Activated T-cell treated with anti-CD3 and anti-CD28 coated beads for 4 hours (primary cell): ENCODE measurements at regions not wholly inside any gene's neighbourhood (a gene's known extent, or its start where the extent isn't known, plus 50 kb on each side); places are given as distances from the start of the nearest gene placed in this dataset.

Experiments
- DNase-seq: peaks from one replicate; pipeline ENCODE4 v3.0.0-alpha.2; 2020

DNA sequence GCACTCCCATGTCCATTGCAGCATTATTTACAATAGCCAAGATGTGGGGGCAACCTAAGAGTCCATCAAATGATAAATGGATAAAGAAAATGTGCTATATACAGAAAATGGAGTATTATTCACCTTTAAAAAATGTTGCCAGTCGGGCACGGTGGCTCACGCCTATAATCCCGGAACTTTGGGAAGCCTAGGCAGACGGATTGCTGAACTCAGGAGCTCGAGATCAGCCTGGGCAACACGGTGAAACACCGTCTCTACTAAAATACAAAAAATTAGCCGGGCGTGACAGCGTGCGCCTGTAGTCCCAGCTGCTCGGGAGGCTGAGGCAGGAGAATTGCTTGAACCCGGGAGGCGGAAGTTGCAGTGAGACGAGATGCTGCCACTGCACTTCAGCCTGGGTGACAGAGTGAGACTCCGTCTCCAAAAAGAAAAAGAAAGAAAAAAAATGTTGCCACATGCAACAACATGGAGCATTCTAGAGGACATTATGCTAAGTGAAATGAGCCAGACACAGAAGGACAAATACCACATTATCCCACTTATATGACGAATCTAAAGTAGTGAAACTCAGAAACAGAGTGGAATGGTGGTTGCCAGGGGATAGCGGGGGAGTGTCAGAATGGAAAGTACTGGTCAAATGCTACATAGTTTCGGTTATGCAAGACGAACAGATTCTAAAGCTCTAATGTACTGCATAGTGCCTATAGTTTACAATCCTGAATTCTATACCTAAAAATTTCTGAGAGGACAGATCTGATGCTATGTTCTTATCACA is 1385.6 kb upstream of the TMEFF2 start:
- DNase-seq, result no peak

DNA sequence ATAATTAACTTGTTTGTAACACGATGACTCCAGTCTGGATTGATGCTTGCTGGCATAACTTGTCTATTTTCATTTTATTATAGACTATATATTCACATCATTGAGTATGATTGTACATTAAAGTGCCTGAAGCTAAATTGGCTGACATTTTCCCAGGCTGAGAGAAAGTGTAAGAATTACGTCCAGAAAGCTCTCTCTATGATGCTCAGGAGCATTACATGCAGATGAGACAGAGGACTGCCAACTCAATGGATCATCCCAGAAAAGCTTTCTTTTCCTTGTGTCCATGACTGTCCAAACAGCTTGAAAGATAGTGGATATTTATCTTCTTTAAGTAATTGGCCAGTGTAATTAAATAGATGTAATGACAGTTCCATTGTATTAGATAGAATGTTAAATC is 1372.2 kb upstream of the TMEFF2 start:
- no peak for DNase-seq

DNA sequence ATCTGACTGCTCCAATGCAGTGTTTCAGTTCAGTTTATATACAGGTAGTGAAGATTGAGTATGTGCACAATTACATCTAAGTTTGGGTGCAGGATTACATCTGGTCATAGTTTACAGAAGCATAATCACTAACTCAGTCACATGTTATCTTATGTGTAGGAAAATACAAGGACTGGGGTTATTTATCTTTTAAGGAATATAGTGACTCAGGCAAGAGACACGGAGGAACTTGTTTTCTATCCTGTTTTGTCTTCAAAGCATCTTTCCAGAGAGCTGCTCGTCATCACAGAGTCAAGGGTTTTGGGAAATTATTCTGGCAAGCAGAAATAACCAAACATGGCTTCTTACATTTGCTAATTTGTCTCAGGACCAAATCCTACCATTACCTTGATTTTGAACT is 1371.5 kb upstream of the TMEFF2 start:
- no peak for DNase-seq

DNA sequence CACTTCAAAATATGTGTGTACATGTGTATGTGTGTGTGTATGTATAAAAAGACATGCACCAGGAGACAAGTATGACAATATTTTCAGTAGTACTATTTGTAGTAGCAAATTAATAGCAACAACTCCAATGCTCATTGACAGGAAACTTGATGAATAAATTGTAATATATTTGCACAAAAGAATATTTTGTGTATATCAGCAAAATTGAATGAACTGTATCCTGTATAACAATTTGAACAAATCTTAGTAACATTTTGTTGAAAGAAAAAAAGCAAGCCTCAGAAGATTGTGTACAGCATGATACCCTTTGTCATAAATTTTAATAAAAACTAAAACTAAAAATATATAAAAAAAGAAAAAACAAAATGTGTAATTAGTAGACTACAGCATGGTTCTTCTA is 1367.3 kb upstream of the TMEFF2 start:
- no peak for DNase-seq

DNA sequence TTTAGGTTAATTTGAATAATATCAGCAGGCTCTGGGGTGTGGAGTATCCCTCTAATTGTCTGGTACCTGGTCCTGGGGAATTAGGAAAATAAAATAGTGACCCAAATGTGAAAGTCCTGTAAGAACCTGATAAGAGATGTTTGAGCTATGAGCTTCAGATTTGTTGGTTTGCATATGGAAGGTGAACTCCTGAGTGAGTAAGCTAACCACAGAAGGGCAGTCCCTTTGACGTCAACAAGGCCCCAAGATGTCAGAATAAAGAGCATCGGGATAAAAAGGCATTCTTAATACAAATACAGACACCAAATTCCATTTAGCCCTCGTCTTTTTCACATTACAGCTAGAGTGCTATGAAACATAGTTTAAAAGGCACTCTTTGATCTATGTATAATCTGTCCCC is 1366.3 kb upstream of the TMEFF2 start:
- DNase-seq, result no peak

DNA sequence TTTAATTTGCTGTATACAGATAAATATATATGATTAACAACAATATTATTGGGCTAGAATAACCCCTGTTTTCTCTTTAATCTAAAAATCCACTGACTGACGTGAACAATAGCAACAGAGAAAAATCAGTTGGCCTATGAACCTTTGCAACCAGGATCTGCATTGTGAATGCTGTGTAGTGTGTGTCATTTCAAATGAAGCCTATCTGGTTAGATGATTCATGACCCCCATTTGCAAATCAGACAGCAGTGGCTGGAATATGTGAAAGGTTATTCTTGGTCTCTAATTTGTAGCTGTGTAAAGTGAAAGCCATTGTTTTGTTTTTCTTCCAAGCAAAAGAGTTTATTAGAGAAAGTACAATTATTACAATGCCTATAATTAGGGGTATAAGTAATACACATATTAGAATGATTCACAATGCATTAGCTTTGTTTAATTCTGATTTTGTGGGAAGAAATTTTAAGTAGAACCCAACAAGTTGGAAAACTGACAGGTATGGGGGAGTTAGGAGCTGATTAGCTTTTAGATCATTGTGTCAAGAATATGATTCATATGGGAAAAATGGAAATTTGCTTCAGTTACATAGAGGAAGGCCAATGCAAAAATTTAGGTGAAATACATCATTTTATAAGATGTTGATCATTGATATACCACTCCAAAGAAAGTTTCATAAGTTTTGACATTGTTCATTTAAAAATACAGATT is 1362.2 kb upstream of the TMEFF2 start:
- DNase-seq, result no peak

DNA sequence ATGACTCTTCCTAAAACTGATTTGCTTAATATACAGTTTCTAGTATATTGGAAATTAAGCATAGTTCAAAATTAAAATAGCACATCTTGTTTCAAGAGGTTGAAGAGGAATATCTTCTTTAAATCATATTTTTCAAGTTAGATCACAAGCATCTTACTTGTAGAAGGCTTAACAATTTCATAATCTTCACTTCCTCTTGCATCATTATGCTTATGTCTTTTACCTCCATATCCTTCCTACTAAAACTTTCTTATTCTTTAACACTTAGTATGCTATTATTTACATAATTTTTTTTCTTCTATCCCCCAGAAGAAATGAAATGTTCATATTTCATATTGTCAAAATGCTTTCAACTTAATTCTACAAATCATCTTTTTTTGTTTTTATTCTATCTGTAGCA is 1354.9 kb upstream of the TMEFF2 start:
- DNase-seq, result no peak

DNA sequence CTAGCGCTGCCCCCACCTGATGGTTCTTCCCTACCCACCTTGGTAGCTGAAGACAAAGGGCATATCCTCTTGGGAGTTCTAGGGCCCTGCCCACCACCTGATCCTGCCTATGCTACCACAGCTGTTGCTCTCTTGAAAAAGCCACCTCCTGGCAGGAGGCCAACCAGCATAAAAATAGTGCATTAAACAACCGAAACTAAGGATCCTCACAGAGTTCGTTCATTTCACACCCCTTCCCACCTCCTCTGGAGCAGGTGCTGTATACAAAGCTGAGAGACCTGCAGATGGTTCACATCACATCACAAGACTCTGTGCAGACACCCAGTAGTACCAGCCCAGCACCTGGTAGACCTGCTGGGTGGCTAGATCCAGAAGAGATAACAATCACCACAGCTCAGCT is 1348.0 kb upstream of the TMEFF2 start:
- no peak for DNase-seq

DNA sequence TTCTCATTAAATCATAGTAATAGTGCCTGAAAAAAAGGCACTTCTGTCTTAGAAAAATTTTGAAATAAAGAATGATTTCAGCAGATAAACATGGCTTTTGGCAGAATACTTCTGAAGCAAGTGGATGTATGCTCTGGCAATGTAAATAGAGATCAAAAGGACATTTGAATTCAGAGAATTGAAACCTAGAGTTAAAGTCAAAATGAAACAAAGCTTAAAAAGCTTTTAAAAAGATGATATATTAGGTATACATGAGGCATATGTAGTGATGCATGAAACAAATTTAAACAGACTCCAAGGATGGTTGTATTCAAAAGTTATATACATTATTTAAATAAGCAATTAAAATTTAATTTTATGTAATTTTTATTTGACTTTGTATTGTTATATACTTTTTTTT is 1344.5 kb upstream of the TMEFF2 start:
- DNase-seq, result no peak

DNA sequence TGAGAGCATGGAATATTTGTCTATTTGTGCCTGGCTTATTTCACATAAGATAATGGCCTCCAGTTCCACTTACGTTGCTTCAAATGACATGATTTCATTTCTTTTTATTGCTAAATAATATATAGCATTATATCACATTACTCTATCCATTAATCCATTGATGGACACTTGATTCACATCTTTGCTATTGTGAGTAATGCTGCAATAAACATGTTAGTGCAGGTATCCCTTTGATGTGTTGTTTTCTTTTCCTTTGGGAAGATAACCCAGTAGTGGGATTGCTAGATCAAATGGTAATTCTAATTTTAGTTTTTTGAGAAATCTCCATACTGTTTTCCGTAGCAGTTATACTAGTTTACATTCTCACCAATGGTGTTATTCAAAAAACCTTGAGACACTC is 1343.3 kb upstream of the TMEFF2 start:
- no peak for DNase-seq

DNA sequence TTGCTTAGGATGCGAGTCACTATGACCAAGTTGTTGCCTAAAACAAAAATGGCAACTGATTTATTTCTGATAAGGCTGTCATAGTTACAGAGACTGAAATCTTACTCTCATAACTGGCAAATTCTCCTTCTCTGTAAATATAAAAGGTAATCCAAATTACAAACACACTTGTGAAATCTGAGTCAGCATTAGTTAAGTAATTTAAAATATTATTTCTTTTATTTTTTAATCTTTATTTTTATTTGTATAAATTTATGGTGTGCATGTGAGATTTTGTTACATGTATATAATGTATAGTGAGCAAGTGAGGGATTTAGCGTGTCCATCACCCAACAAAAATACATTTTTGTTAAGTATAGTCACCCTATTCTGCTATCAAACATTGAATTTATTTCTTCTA is 1342.8 kb upstream of the TMEFF2 start:
- no peak for DNase-seq

DNA sequence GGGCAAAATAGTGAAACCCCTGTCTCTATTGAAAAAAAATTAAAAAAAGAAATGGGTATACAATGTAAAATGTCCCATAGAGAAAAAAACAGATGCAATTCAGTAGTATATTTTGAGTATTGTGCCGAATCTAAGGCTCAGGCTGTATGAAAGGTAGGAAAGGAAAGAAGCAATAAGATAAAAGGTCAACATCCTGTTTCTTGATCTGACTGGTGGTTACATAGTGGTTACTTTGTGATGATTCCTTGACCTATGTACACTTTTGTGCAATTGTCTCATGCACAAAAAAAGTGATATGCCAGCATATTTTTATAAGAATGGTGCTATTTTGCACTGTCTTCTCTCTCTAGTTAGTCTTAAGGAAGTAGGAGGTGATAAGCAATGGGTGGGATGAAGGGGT is 1333.7 kb upstream of the TMEFF2 start:
- DNase-seq, result no peak

DNA sequence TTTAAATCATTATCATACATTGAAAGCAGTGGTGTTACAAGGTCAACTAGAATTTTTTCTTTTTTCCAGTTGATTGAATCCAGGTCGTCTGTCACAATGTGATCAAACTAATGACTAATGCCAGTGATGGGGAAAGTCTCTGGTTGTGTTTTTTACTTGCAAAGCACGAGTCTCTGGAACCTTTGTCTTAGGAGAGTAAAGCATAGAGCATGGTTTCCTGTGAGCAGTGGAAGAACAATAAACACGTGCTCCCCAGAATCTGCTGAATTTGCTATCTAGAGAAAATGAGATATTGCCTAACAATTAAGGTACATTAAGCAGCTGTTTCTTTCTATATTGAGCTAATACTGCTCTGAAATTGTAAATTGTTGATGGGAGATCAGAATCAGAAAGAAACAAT is 1332.4 kb upstream of the TMEFF2 start:
- DNase-seq, result no peak

DNA sequence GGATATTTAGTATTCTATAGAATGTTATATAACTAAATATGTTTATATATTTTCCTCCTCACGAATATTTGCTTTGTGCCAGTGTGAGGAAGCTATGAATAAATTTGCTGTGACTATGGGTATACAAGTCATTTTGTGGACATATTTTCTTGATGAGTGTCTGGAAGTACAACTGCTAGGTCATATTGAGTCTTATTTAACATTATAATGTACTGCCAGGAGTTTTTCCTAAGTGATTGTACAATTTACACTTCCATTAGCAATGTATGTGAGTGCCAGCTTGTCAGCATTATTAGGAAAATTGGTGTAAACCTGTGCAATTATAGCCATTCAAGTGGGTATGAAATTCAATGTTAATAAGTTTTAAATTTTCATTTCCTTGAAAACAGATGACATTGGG is 1328.9 kb upstream of the TMEFF2 start:
- DNase-seq, result no peak

DNA sequence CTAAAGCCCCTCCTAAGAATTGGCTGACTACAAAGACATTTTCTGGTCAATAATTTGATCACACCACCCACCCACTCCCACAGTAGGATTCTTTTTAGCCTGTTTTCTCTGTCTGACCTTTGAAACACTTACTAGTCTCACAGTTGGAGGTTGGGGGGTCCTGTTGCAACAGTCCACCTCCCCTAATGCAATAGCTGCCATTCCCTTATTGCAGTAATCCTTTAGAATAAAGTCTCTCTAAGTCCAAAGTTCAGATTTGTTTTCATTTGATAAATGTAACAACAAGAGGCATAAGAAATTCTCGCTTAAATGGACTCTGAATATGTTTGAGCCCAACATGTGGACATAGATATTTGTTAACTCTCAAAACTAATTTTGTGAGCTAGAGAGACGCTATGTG is 1326.8 kb upstream of the TMEFF2 start:
- no peak for DNase-seq

DNA sequence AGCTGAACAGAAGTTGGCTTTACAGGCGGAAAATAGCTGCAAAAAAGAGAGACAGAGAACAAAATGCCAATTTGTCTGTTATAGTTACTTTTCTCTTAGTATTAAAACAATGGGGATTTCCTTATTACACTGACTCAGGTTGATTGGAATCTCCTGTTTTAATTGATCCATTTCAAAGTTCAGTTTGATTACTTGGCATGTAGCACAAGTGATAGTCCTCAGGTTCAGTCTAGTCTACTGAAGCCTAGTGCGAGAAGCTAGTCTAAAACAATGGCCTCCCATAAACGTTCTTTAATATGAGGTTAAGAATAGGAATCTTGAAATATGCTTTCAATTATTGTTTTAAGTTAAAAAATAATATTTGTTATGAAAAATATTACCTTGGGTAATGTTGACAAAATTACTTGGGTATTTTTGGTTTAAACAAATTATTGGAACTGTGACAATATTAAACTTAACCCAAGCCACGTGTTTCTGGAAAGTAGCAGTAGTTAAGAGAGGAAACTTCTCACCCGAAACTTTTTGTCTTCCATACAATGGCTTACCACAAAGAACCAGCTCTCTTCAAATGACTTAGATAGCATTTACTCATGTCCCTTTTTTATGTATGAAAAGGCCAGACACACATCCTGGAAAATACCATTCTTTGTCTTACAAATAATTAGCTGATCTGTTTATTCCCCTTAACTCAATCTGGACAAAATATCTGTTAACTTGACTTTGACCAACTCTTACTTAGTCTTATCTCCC is 1326.2 kb upstream of the TMEFF2 start:
- no peak for DNase-seq

DNA sequence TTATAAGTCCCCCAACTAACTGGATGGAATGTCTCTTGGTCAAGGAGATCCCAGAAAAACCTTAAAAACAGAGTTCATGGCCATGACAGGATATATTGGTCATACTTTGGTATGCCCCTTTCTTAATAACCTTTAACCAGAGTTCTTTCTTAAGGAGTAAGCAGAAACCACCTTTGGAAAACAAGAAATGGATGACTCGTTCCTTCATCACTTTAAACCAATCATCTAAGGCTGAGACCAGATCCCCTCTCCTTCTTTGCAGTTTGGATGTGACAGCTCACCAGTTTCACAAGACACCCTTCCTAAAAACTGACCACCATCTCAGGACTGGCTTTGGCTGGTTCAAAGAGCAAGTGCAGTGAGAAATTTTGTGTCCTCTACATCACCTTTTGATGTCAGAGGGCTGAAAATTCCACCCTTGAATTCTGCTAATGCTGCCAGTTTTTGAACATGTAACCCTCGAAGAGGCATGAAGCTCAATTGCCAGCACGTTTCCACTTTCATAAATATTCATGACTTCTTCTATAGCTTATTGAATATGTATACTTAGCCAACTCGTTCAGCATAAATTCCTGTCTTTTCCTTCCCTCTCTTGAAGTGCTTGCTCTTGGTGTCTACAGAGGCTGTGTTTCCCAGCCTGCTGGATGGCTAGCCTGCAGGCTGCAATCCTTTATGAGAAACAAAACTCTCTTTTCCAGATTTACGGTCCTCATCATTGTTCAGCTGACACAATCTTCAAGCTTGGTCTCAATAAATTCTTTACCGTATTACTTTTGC is 1323.5 kb upstream of the TMEFF2 start:
- no peak for DNase-seq

DNA sequence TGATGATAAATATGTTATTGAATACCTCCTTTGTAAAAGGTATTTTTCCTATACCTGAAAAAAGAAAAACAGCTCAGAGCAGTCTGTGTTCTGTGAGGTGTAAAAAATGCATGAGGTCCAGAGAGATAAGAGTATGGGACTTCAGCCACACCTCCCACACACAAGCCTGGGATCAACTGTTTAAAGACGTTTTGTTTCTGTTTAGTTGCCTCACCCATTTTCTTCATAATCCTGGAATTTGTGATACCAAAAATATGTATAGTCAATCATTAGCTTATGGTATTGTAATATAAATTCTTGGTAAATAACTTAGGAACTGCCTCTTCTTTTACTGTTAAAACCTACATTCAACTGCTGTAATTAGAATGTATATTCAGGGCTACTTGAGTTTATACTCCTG is 1322.9 kb upstream of the TMEFF2 start:
- DNase-seq, result no peak

DNA sequence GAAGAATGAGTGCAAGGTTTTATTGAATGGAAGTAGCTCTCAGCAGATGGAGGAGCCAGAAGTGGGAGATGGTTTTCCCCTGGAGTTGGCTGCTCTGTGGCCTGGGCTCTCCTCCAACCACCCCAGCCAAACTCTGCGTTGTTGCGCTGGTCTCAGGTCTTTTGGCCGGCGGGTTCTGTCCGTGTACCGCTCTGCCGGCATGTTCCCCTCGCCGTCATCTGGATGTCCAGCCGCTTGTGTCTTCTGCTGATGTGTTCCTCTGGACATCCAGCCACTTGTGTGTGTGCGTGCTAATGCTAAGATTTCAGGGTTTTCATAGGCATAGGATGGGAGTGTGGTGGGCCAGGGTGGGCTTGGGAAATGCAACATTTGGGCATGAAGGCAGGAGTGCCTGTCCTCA is 1311.3 kb upstream of the TMEFF2 start:
- DNase-seq, result no peak

DNA sequence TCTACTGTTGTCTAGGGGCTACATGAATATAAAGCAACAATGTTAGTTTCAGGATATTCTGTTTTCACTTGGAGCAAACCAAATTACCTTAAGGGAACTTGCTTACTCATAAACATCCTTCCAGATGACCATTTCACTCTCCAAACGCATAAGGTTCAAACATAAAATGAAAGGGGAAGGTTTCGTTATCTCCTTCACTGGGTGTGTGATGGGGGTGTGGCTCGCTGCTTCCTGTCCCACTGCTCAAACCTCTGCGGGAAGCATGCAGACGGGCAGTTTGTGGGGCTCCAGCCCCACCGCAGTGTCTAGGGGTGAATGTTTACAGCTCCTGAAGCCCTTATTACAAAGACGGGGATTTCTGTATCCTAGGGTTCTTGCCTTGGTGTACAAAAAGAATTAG is 1310.9 kb upstream of the TMEFF2 start:
- no peak for DNase-seq

DNA sequence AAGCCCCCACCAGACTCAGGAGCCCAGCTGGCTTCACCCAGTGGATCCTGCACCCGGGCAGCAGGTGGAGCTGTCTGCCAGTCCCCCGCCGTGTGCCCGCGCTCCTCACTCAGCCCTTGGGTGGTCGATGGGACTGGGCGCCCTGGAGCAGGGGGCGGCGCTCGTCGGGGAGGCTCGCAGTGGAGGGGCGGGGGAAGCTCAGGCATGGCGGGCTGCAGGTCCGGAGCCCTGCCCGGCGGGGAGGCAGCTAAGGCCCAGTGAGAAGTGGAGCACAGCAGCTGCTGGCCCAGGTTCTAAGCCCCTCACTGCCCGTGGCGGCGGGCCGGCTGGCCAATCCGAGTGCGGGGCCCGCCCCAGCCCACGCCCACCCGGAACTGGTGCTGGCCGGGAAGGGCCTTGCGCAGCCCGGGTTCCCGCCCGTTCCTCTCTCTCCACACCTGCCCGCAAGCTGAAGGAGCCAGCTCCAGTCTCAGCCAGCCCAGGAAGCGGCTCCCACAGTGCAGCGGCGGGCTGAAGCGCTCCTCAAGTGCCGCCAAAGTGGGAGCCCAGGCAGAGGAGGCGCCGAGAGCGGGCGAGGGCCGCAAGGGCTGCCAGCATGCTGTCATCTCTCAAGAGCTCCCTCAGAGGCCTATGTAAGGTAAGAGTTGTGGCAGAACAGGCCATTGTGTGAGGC is 1307.8 kb upstream of the TMEFF2 start:
- no peak for DNase-seq

DNA sequence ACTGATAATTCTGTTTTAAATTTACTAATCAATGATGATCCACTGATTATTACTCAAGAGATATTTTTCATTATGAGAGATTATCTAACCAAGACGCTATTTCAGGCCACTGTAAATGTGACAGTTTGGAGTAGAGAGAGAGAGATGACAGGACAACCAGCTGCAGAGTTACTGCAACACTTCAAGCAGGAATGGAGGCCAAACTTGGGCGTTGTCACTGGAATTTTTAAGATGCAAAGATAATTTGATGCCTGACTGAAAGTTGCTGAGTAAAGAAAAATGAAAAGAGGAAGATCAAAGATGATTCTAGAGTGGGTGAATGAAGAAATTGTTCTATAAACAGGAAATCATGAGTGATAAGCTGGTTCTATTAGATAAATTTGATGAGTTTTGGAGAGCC is 1302.1 kb upstream of the TMEFF2 start:
- DNase-seq, result no peak

DNA sequence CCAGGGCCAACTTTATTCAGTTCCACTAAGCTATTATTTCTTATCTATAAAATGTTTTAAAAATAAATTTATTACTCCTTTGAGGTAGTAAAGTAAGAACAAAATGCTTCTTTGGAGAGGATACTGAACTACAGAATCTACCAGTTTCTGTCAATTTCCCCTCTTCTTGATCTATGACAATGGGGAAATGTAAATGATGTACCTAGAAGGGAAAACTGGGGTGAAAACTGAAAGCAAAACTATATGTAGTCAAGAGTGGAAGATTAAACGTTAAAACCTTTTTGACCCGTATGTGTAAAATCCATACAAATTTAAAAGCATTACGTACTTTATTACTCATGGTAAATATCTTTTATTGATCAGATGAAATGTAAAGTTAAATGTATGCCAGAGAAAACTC is 1287.8 kb upstream of the TMEFF2 start:
- DNase-seq, result no peak
